GM19043 (cell line): ENCODE measurements at regions not wholly inside any gene's neighbourhood (a gene's known extent, or its start where the extent isn't known, plus 50 kb on each side); places are given as distances from the start of the nearest gene placed in this dataset.
"Not testable (repeated sequence)": the region's sequence is repeated elsewhere in the genome, so short reads cannot be mapped to it uniquely, and the experiment has no call there.

Source experiments
- ATAC-seq: cut with Tn5 transposase; IDR thresholded peaks from one replicate; pipeline ENCODE4 v1.9.1; 2021; ENCODE audit warnings: low read depth; ENCODE audit not compliant: unreplicated experiment

DNA sequence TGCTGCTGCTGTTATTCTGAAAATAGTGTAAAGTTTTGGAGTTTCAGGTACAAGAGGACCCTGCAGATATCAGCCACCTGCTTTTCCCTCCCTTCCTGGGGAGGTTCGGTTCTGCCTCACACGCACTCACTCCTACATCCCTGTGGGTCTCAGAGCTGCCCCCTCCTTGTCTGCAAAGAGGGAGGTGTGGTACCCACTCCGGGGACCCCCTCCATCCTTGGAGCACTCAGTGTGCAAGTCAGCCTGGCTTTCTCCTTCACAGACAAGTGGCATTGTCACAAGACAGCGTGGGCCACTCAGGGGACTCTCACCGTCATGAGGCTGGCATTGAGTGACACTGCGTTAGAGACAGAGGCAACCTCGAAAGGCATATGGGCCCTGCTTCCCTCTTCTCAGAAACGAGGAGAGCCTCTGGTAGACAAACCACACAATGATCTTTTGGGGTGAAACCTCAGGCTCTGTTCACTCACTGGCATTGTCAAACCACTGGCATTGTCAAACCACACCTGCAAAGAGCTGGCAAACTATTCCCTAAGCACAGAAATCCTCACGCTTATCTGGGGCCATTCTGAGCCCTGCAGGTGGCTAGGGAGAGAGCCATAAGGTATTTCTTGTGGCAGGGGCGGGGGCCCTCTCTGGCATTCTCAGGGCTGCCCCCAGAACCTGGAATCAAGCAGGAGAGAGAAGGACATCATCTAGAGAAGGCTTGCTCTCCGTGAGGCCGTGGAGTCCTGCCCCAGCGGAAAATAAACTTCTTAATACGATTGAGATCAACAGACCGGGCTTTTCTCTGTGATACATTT, 285.0 kb downstream of the SHOX start:
- ATAC-seq: no peak

DNA sequence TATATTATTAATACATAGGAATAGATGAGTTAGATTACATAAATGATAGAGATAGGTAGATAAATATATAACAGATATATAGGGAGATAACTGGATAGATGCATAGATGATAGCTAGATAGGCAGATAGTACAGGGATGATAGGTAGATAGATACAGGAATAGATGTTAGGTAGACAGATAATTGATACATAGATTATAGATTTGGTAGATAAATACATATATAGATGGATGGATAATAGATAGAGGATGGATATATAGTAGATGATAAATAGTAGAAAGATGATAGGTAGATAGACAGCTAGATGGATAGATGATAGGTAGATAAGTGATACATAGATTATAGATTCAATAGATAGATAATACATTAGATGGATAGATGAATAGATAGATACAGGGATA, 283.6 kb downstream of the SHOX start:
- ATAC-seq: no peak

DNA sequence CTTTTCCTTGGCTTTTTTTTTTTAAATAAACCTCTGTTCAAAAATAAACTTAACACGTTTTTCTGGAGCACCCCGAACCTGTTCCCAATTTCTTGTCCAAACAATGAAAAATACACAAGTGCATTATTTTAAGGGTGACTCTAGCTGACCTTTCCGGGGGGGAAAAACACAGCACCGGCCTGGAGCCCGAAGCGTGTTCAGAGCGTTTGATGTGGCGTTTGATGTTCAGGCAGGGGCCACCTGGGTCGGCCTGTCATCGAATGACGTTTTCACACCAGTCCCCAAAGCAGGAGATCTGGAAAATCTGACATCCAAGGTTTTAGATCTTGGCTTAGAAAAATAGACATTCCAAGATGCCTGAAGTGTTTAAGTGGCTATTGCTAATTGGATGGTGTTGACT, 282.1 kb downstream of the SHOX start:
- ATAC-seq: no peak

DNA sequence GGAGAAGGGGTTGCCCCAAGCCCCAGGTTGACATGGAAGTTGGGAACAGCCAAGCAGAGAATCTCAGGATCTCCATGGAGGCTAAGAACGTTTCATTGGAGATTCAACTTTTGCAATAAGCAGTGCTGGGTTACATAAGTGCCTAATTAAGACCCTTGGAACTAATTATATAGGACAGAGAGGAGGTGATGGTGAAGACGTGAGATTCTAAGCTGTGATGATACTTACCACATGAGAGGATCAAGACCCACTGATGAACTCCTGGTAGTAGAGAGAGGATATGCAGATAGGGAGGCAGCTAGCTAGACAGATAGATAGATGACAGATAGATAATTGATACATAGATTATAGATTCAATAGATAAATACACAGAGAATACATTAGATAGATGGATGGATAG, 278.5 kb downstream of the SHOX start:
- not testable (repeated sequence) for ATAC-seq

DNA sequence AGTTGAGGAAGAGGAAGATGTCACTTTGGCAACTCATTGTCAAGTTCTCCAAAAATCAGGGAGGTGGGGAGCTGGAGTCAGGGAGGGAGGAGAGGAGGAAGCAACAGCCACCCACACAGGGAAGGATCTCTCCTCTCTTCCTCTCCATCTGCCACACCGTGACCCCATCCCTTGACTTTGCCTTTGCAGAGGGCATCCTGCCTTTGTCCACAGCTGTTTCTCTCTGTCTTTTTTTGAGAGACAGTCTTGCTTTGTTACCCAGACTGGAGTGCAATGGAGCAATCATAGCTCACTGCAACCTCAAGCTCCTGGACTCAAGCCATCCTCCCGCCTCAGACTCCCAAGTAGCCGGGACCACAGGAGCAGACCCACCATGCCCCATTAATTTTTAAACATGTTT, 276.0 kb downstream of the SHOX start:
- ATAC-seq: no peak

DNA sequence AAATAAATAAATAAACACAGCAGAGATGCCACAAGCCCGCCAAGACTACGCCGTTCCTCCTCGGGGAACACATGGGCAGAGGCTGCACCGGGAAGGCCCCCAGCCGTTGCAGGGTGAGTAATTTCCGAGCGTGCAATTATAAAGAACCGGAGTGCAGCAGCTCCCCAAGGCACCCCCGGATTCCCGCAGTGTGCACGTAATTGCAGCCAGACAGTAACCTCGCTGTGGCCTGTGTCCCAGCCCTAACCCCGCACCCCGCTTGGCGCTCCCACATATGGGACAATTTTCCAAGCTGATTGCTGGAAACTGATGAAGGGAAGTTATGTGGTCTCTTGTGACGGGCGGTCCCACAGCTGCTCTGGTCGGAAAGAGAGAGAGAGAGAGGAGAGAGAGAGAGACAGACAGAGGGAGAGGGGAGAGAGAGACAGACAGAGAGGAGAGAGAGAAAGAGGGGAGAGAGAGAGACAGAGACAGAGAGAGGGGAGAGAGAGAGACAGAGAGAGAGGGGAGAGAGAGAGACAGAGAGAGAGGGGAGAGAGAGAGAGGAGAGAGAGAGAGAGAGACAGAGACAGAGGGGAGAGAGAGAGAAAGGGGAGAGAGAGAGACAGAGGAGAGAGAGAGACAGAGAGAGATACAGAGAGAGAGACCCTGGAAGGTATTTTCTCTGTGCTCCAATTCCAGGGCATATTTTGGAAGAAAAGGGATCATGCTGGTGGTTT, 275.4 kb downstream of the SHOX start:
- ATAC-seq: no peak

DNA sequence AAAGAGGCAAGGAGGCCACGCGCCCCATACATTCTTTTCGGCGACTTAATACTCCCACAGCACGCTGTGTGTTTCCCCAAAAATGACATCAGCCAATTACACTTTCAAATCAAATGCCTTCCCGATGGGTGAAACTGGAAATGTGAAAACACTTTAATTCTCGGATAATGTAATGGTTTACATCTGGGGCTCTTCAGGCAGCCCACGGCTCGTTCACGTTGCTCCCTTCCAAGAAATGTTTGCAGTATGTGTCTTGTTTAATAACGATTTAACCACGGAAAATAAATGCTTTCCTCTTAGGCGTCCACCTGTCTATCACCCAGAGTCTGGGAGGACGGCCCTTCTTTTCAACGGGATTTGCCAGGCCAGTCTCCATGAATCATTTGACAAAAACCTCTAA, 272.5 kb downstream of the SHOX start:
- ATAC-seq: no peak

DNA sequence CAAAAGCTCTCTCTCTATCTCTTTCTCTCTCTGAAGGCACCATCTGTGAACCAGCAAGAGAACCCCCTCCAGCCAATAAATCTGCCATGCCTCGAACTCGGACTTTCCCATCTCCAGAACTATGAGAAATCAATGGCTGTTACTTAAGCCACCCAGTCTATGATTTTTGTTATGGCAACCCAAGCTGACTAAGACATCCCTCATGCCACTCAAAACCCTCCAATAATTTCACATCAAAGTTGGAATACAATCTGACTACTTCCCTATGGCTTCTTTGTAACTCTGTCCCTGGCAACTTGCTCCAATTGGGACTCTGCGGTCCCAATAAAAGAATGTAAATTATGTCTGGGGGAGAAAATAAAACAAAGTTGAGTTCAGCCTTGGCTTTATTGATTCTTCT, 265.7 kb downstream of the SHOX start:
- ATAC-seq: no peak

DNA sequence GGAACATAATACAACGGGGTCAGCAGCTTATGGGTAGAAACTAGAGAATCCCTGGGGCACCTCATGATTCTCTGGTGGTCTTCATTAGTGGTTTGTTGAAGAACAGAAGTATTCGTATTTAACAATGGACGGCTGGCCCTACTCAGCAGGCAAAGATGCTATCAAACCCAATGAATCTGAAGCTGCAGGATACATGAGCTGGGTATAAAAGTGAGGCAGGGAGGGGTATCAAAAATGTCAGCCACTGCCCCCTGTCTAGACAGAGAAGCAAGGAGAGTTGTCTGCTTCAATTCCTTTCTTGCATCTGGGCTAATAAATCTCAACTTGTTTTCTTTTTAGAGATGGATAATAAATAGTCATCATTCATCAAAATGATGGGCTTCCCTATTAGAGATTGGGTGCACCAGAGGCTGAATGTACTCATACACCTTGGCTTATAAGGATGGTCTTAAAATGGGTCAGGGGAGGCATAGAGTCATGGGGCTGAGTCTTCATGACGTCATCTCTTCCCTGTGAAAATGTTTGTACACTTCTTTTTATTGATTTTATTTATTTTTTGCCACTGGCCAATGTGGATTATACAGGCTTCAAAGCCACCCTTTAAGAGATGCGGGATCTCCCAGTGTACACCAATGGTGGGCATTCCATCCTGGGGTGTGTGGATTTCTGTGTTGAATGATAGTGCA, 259.5 kb downstream of the SHOX start:
- no peak for ATAC-seq

DNA sequence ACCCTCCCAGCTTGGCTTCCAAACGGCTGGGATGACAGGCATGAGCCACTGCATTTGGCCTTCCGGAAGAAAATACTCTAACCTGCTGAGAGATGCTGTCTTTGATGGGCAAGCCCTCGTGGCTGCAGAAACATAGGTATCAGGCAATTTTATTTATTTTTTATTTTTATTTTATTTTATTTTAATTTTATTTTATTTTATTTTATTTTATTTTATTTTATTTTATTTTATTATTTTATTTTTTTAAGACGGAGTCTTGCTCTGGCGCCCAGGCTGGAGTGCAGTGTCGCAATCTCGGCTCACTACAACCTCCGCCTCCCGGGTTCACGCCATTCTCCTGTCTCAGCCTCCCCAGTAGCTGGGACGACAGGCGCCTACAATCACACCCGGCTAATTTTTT, 257.1 kb downstream of the SHOX start:
- not testable (repeated sequence) for ATAC-seq

DNA sequence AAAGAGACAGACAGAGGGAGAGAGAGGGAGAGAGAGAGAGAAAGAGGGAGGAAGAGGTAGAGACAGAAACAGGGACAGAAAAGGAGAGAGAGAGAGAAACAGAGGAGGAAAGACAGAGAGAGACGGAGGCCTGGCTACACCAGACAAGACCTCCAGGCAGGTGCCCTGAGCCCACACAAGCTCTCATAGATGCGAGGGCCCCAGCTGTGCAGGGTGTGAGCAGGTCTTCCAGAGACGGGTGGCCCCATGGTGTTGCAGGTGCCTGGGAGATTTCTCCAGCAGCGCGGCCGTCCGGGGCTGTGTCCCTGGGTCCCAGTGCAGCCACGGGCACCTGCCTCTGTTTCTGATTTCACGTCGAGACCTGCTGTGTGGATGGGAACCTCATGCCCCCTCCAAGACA, 253.0 kb downstream of the SHOX start:
- no peak for ATAC-seq

DNA sequence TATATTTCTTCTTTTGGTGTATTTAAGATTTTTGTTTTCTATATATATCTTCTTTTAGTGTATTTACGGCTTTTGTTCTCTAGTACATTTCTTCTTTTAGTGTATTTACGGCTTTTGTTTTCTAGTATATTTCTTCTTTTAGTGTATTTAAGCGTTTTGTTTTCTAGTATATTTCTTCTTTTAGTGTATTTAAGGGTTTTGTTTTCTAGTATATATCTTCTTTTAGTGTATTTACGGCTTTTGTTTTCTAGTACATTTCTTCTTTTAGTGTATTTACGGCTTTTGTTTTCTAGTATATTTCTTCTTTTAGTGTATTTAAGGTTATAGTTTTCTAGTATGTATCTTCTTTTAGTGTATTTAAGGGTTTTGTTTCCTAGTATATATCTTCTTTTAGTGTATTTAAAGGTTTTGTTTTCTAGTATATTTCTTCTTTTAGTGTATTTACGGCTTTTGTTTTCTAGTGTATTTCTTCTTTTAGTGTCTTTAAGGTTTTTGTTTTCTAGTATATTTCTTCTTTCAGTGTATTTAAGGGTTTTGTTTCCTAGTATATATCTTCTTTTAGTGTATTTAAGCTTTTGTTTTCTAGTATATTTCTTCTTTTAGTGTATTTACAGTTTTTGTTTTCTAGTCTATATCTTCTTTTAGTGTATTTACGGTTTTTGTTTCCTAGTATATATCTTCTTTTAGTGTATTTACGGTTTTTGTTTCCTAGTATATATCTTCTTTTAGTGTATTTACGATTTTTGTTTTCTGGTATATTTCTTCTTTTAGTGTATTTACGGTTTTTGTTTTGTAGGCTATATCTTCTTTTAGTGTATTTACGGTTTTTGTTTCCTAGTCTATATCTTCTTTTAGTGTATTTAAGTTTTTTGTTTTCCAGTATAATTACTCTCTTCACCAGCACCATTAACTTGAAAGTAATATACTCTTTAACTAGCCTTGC, 249.4 kb downstream of the SHOX start:
- not testable (repeated sequence) for ATAC-seq

DNA sequence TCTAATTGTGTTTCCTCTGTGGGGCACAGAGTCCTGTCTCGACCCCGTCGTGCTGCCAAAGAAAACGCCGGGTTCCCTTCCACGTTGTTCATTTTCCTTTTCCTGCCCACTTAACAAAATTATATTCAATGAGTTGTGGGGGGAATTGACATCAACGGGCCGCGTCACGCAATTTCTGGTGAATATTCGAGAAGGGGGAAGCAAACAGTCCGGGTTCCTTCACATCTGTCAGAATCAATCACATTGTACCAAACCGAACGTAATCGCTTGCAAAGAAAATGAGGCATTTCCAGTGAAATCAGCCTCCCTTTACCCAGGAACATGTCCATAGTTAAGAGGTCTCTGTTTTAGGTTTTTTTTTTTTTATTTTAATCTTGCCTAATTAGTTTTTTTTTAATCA, 243.5 kb downstream of the SHOX start:
- ATAC-seq: no peak

DNA sequence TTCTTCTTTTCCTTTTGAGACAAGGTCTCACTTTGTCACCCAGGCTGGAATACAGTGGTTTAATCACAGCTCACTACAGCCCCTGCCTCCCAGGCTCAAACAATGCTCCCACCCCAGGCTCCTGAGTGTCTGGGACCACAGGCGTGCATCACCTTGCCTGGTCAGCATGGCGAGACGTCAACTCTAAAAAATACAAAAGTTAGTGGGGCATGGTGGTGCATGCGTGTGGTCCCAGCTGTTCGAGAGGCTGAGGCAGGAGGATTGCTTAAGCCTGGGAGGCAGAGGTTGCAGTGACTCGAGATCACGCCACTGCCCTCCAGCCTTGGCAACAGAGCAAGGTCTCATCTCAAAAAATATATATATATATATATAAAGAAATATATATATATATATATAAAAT, 242.4 kb downstream of the SHOX start:
- ATAC-seq: no peak

DNA sequence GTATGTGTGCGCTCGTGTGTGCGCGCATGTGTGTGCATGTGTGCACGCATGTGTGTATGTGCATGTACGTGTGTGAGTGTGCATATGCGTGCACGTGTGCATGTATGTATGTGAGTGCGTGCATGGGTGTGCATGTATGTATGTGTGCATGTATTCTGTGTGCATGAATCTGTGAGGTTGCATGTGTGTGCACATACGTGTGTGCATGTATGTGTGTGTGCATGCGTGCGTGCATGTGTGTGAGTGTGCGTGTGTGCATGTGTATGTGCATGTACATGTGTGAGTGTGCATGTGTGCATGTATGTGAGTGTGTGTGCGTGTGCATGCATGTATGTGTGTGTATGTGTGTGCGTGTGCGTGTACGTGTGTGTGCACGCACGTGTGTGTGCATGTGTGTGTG, 241.5 kb downstream of the SHOX start:
- ATAC-seq: no peak

DNA sequence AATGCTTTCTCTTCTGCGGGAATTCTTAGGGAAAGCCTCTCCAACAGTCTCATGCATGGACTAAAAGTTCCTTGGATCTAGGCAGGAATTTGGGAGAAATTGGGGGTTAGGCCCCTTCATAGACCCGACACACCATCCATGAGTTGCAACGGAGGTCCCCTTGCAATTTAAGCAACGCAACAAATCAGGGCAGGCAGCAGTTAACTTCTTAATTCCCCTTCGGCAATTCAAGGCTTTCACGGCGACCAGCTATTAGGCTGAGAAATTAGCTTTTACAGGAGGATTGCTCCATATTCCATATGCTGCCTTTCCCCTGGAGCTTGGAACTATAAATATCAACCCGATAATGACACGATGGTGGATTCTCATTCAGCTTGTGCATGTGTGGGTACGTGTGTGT, 241.0 kb downstream of the SHOX start:
- no peak for ATAC-seq

DNA sequence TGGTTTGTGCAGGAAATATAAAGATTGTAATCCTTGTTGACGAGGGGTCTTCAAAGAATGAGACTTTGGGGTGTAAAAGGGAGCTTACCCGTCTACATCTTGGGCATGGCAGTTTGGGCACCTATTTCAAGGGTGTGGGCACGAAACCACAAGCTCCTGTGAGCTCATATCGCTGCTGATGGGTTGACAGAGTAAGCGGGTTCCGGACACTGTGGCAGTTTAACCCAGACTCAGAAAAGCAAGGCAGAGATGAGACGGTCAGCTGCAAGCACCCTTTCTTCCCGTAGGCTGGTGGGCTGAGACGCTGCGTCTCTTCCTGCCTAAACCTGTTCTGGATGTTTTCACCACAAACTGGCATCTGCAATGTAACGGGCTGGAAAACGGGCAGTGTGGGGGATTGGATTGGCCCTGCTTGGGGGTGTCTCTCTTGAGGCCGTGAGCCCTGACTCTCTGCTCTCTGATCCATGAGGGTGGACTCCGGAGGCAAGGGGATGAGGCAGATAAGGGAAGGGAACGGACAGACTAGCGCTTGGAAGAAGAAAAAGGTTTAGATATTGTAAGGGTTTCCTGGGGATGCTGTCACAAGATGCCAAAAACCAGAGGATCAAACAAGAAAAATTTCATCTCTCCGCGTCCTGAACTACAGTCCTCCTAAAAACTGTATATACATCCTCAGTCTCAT, 237.5 kb downstream of the SHOX start:
- ATAC-seq: no peak

DNA sequence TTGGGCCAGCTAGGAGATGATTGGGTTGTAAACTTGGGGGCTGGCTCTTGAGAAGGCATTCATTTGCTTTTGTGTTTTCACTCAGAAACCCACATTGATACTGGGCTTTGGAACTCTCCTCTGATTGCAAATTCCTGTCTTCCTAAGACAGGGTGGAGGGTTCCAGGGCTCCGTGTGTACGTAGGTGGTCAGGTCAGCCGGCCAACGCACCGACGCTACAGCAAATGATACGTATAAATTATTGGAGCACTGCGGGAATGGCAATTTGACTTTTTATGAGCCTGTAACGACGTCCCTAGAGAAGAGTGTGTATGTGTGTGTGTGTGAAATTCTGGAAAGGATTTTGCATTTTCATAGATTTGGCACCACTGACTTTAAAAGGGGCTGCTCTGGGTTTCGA, 236.9 kb downstream of the SHOX start:
- no peak for ATAC-seq

DNA sequence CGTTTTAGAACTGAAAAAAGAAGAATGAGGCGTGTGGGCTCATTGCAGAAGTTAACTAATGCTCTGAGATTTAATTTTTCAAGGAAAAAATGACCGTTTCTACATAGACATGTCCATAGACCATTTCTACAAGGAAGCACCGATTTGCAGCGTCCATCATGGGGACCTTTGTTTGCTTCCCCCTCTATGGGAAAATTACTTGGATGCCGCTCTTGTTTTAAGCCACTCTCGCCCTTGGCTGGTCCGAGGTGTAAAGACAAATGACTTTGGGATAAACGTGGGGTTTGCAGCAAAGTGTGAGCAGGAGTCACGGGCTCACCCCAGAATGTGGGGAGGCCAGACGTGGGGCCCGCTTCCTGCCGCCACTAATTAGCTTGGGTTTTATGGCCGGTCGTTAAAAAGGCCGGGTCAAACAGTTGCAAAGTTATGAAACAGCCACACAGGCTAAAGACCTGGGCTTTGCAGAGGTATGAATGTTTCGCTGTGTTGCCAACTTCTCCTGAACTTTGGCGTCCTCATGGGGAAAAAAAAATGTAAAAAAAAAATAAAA, 235.9 kb downstream of the SHOX start:
- ATAC-seq: no peak

DNA sequence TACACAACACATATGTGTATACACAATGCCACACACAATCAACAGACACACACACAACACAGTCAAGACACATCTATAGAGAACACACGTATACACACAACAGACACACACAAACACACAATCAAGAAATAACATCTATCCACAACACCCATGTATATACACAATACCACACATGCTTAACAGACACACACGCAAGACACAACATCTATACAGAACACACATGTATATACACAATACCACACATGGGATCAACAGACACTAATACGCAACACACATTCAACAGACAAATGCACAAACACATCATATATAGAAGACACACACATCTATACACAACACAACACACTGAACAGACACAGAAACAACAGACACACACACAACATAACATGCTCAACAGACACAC, 234.8 kb downstream of the SHOX start:
- ATAC-seq: no peak
